GM12878 (cell line): ENCODE measurements at regions not wholly inside any gene's neighbourhood (a gene's known extent, or its start where the extent isn't known, plus 50 kb on each side); places are given as distances from the start of the nearest gene placed in this dataset.

Source experiments
- ATAC-seq: fragments of 200-7000 bp; cut with Tn5 transposase; 3 replicates; pipeline ENCODE4 v1.9.1; 2020; ENCODE audit warnings: mild to moderate bottlenecking, moderate library complexity
- BruUV-seq: library from RNA; stranded (reverse); fragments of 400-500 nt; replicated peaks from 2 replicates; lab custom pipeline; 2021; lab: Mats Ljungman, UMichigan
- CTCF ChIA-PET: fragments of 300-600 bp; sonication (Branson Sonifier 250); formaldehyde crosslinking; extraction: SDS; loops from one replicate; lab custom pipeline; 2021; ENCODE audit warnings: inconsistent platforms; lab: Yijun Ruan, JAX
- POLR2A ChIA-PET: fragments of 350-600 bp; formaldehyde crosslinking; extraction: SDS; loops from one replicate; lab custom pipeline; 2021; ENCODE audit warnings: inconsistent platforms; lab: Charles Lee
- RAD21 ChIA-PET: fragments of 300-600 bp; sonication (Branson Sonifier 250); formaldehyde crosslinking; loops from one replicate; lab custom pipeline; 2023; ENCODE audit warnings: antibody characterized with exemption; ENCODE audit not compliant: unreplicated experiment; lab: Charles Lee
- SMC1A ChIA-PET: fragments of 300-600 bp; sonication (Branson Sonifier 250); formaldehyde crosslinking; loops from one replicate; lab custom pipeline; 2023; ENCODE audit not compliant: unreplicated experiment, uncharacterized antibody; lab: Charles Lee
- DNase-seq: peaks from one replicate; pipeline ENCODE4 v3.0.0-alpha.2; 2011; ENCODE audit warnings: low read depth, low spot score
- FAIRE-seq: peaks from 3 replicates; lab custom pipeline; 2011; peaks lifted over from hg19 to GRCh38; lab: Jason Lieb, UNC
- H2AFZ ChIP-seq: 2 replicates; pipeline ENCODE4 v1.6.0; 2011; ENCODE audit warnings: low read depth, low read length, control low read depth; ENCODE audit not compliant: control insufficient read depth
- H3K27ac ChIP-seq: 2 replicates; pipeline ENCODE4 v1.5.1; 2011; ENCODE audit warnings: control low read depth; ENCODE audit not compliant: control insufficient read depth, insufficient read depth
- H3K27me3 ChIP-seq, 2 experiments: replicated peaks in 1 of 2; 2 replicates each; pipeline versions ENCODE4 v1.6.0 to v1.6.1; 2011; ENCODE audit warnings: low read length in 1 of 2; ENCODE audit not compliant: control insufficient read depth in 2 of 2, insufficient read depth in 2 of 2
- H3K36me3 ChIP-seq, 2 experiments: 2 replicates each; pipeline ENCODE4 v1.5.1; 2011; ENCODE audit warnings: low read length in 1 of 2; ENCODE audit not compliant: control insufficient read depth in 2 of 2, insufficient read depth in 2 of 2
- H3K4me1 ChIP-seq: 2 replicates; pipeline ENCODE4 v1.6.1; 2011; ENCODE audit warnings: mild to moderate bottlenecking, low read length, moderate library complexity, mixed read lengths; ENCODE audit not compliant: control insufficient read depth, insufficient read depth
- H3K4me2 ChIP-seq: 2 replicates; pipeline ENCODE4 v1.6.0; 2011; ENCODE audit warnings: control low read depth; ENCODE audit not compliant: control insufficient read depth, insufficient read depth
- H3K4me3 ChIP-seq: fragments of 200-600 bp; sonication (generic); 2 replicates; pipeline ENCODE4 v1.5.1; 2016
- H3K79me2 ChIP-seq: 2 replicates; pipeline ENCODE4 v1.6.0; 2011; ENCODE audit warnings: low read length; ENCODE audit not compliant: control insufficient read depth, insufficient read depth
- H3K9ac ChIP-seq: 2 replicates; pipeline ENCODE4 v1.8.0; 2011; ENCODE audit warnings: low read length, control low read depth, mixed read lengths; ENCODE audit not compliant: control insufficient read depth, insufficient read depth
- H3K9me3 ChIP-seq: replicated peaks from 3 replicates; pipeline ENCODE4 v1.5.1; 2011; ENCODE audit warnings: mild to moderate bottlenecking, low read length; ENCODE audit not compliant: control insufficient read depth, insufficient read depth
- H4K20me1 ChIP-seq: 2 replicates; pipeline ENCODE4 v1.6.0; 2011; ENCODE audit not compliant: control insufficient read depth, insufficient read depth
- ASH2L ChIP-seq: fragments of 300-600, 200-600 bp; sonication (generic); IDR thresholded peaks from 2 replicates; pipeline ENCODE4 v1.6.1; 2017; ENCODE audit warnings: low read depth, mild to moderate bottlenecking, borderline replicate concordance
- E2F4 ChIP-seq: IDR thresholded peaks from 2 replicates; pipeline ENCODE4 v1.6.1; 2012; ENCODE audit warnings: low read depth, low read length, improper control_type of control experiment
- HDGF ChIP-seq: fragments of 450-650 bp; IDR thresholded peaks from 2 replicates; pipeline ENCODE4 v1.6.1; 2016; ENCODE audit warnings: antibody characterized with exemption
- IKZF2 ChIP-seq, 2 experiments: fragments of 450-650 bp; IDR thresholded peaks; 2 replicates each; pipeline ENCODE4 v1.6.1; 2017; ENCODE audit warnings: mild to moderate bottlenecking in 2 of 2, moderate library complexity in 2 of 2
- IRF4 ChIP-seq: IDR thresholded peaks from 2 replicates; pipeline ENCODE4 v1.6.1; 2011; ENCODE audit warnings: low read depth, low read length
- MTA3 ChIP-seq: IDR thresholded peaks from 2 replicates; pipeline ENCODE4 v1.6.1; 2012; ENCODE audit warnings: low read length, inconsistent platforms, borderline replicate concordance
- PML ChIP-seq: IDR thresholded peaks from 2 replicates; pipeline ENCODE4 v1.6.1; 2012; ENCODE audit warnings: low read length, inconsistent platforms
- RUNX3 ChIP-seq: IDR thresholded peaks from 2 replicates; pipeline ENCODE4 v1.6.1; 2012; ENCODE audit warnings: low read length, inconsistent platforms
- SRF ChIP-seq, 2 experiments: IDR thresholded peaks; 2 replicates each; pipeline ENCODE4 v1.6.1; 2011; ENCODE audit warnings: low read depth in 2 of 2, low read length in 2 of 2, mild to moderate bottlenecking in 1 of 2, moderate library complexity in 1 of 2
- STAT1 ChIP-seq: fragments of 450-650 bp; conservative IDR thresholded peaks from 2 replicates; pipeline ENCODE4 v1.6.1; 2014; ENCODE audit warnings: antibody characterized with exemption, mild to moderate bottlenecking
- TCF3 ChIP-seq: IDR thresholded peaks from 2 replicates; pipeline ENCODE4 v1.6.1; 2012; ENCODE audit warnings: low read depth, mild to moderate bottlenecking, low read length, borderline replicate concordance; ENCODE audit not compliant: insufficient read depth
- ZBED1 ChIP-seq: IDR thresholded peaks from 2 replicates; pipeline ENCODE4 v1.6.1; 2016; ENCODE audit warnings: borderline replicate concordance
- ZNF24 ChIP-seq: fragments of 450-650 bp; IDR thresholded peaks from 2 replicates; pipeline ENCODE4 v1.6.1; 2017; ENCODE audit warnings: antibody characterized with exemption, mild to moderate bottlenecking
- WGBS: methylation state at CpG from one replicate; pipeline ENCODE4 v1.1.6; 2016; ENCODE audit warnings: low lambda C conversion rate; ENCODE audit not compliant: insufficient replicate concordance, insufficient coverage; ENCODE audit errors: missing lambda C conversion rate; 5-methylcytosine and 5-hydroxymethylcytosine counted together
- in situ Hi-C: fragments of 300-500 bp; cut with MboI; formaldehyde crosslinking; loops from 9 replicates; pipeline ENCODE4 v1.14.3; 2018; ENCODE audit warnings: mixed read lengths
- intact Hi-C: fragments of 100-400 bp; cut with micrococcal nuclease; formaldehyde crosslinking; loops from one replicate; pipeline ENCODE4 v1.14.2; 2022; ENCODE audit not compliant: unreplicated experiment

DNA sequence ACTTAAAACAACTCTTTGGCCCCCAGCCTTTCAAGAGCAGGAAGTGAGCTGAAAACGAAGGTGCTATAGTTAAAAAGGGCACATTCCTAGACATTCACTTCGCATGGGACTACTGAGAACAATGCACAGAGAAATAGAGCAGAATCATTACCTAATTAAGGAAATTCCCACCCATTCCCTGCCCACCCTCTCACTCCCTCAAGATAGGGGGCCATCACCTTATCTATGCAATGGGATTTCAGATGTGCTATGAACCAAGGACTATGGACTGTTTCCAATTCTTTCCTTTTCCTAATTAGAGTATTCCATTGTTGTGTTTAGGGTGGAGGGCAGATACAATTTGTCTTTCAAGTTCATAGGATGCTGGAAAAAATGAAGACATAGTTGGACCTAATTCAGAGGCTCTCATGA, 476.8 kb downstream of the CETN3 start:
- Histone ChIP-seq H2AFZ (no peak overlapping the region), H3K4me3 (no peak overlapping the region), H3K36me3 (no peaks in the 10 kb centered on the region), H3K4me2 (no peak overlapping the region), H3K9ac (no peak overlapping the region), H3K4me1 (peaks cover 12% of the 10 kb centered on the region; the same call in 1 of the 2 replicates), H3K79me2 (no peaks in the 10 kb centered on the region), H3K27ac (no peak overlapping the region), H3K27me3 (no peaks in the 10 kb centered on the region), H4K20me1 (no peaks in the 10 kb centered on the region), H3K9me3 (no peaks in the 10 kb centered on the region)
- RAD21 ChIA-PET: no interaction called here
- 91% methylated on average over 2 of the region's 2 CpGs for WGBS
- TF ChIP-seq RUNX3 (no peak), ASH2L (no peak), SRF (IDR thresholded peaks at IDR 0.05; ENCODE audit: low read depth in 2 of 2, low read length in 2 of 2) (no peak), IKZF2 (IDR thresholded peaks at IDR 0.05) (no peak), STAT1 (no peak), ZBED1 (no peak), ZNF24 (no peak), MTA3 (no peak), PML (no peak), TCF3 (no peak), IRF4 (no peak), E2F4 (no peak), HDGF (no peak)
- no TSS peak for BruUV-seq
- DNase-seq (no peak), ATAC-seq (no peak), FAIRE-seq (no peak)
- CTCF ChIA-PET: no interaction called here
- POLR2A ChIA-PET: no interaction called here
- intact Hi-C loops: loop anchor here (2.0 to 10.0 kb wide), 3 partner anchors 82 to 1208 kb away; partner anchors contain the start of gene MEF2C
- in situ Hi-C loops: no loop called here
- SMC1A ChIA-PET: interaction anchor here (0.8 kb wide), 1 partner anchor 29 kb away, joined by 3 read pairs; no protein-coding TSS in a partner anchor
